HEK293 (cell line): ENCODE measurements at regions not wholly inside any gene's neighbourhood (a gene's known extent, or its start where the extent isn't known, plus 50 kb on each side); places are given as distances from the start of the nearest gene placed in this dataset.

Source experiments
- CTCF ChIA-PET: fragments of 350-600 bp; formaldehyde crosslinking; extraction: SDS; loops from one replicate; lab custom pipeline; 2021; ENCODE audit warnings: antibody characterized with exemption; lab: Yijun Ruan, JAX
- POLR2A ChIA-PET: fragments of 300-600 bp; formaldehyde crosslinking; extraction: SDS; loops from one replicate; lab custom pipeline; 2020; ENCODE audit warnings: antibody characterized with exemption, inconsistent platforms; lab: Yijun Ruan, JAX
- H3K27ac ChIP-seq: fragments of 200-500 bp; sonication (Bioruptor generic); 2 replicates; pipeline ENCODE4 v1.5.1; 2014; ENCODE audit warnings: low read depth, low read length, control low read depth, inconsistent platforms; ENCODE audit errors: extremely low read depth
- H3K36me3 ChIP-seq, 2 experiments: fragments of 200-500 bp in 1 of 2; sonication (Bioruptor generic) in 1 of 2; 1 replicate in 1 of 2; 2 replicates in 1 of 2; pipeline ENCODE4 v1.5.1; 2014 to 2017; ENCODE audit warnings: inconsistent platforms in 2 of 2, low read length in 2 of 2; ENCODE audit not compliant: control insufficient read depth in 2 of 2, insufficient read depth in 1 of 2
- H3K4me1 ChIP-seq: fragments of 200-500 bp; sonication (Bioruptor generic); 2 replicates; pipeline ENCODE4 v1.5.1; 2014; ENCODE audit warnings: mild to moderate bottlenecking, low read length, inconsistent platforms; ENCODE audit not compliant: control insufficient read depth, insufficient read depth
- H3K4me3 ChIP-seq: 2 replicates; pipeline ENCODE4 v1.5.1; 2011; ENCODE audit warnings: low read depth, mild to moderate bottlenecking, control low read depth, low read length, moderate library complexity
- H3K9me3 ChIP-seq: fragments of 200-500 bp; sonication (Bioruptor generic); 2 replicates; pipeline ENCODE4 v1.5.1; 2014; ENCODE audit warnings: low read depth, low read length, inconsistent platforms; ENCODE audit not compliant: control insufficient read depth, insufficient read depth
- BCL11A ChIP-seq: fragments of 450-650 bp; formaldehyde crosslinking; IDR thresholded peaks from 2 replicates; pipeline ENCODE4 v1.5.1; 2016; ENCODE audit warnings: low read depth, missing biosample characterization, missing genetic modification characterization
- GLIS2 ChIP-seq: fragments of 450-650 bp; formaldehyde crosslinking; IDR thresholded peaks from 2 replicates; pipeline ENCODE4 v1.5.1; 2016; ENCODE audit warnings: missing biosample characterization, missing genetic modification characterization
- KLF9 ChIP-seq: fragments of 450-650 bp; formaldehyde crosslinking; IDR thresholded peaks from 2 replicates; pipeline ENCODE4 v1.5.1; 2016; ENCODE audit warnings: missing biosample characterization, missing genetic modification characterization, low read depth
- MEIS1 ChIP-seq: sonication (generic); formaldehyde crosslinking; IDR thresholded peaks from 2 replicates; pipeline ENCODE4 v1.8.1; 2022; ENCODE audit warnings: missing genetic modification reagents, mild to moderate bottlenecking, borderline replicate concordance
- OVOL3 ChIP-seq: fragments of 450-650 bp; formaldehyde crosslinking; IDR thresholded peaks from 2 replicates; pipeline ENCODE4 v1.5.1; 2016; ENCODE audit warnings: missing biosample characterization, missing genetic modification characterization
- PRDM10 ChIP-seq: fragments of 450-650 bp; formaldehyde crosslinking; IDR thresholded peaks from 2 replicates; pipeline ENCODE4 v1.5.1; 2016; ENCODE audit warnings: missing biosample characterization, missing genetic modification characterization
- REPIN1 ChIP-seq: fragments of 450-650 bp; formaldehyde crosslinking; IDR thresholded peaks from 2 replicates; pipeline ENCODE4 v1.5.1; 2017; ENCODE audit warnings: missing biosample characterization, missing genetic modification characterization, low read depth
- SCRT2 ChIP-seq: fragments of 450-650 bp; formaldehyde crosslinking; IDR thresholded peaks from 2 replicates; pipeline ENCODE4 v1.5.1; 2016; ENCODE audit warnings: missing biosample characterization, missing genetic modification characterization
- SP7 ChIP-seq: fragments of 450-650 bp; formaldehyde crosslinking; IDR thresholded peaks from 2 replicates; pipeline ENCODE4 v1.5.1; 2016; ENCODE audit warnings: missing biosample characterization, missing genetic modification characterization
- TCF7L2 ChIP-seq: IDR thresholded peaks from 2 replicates; pipeline ENCODE4 v1.6.1; 2011; ENCODE audit warnings: low read depth, mild to moderate bottlenecking, inconsistent platforms, low read length, moderate library complexity, borderline replicate concordance
- YY2 ChIP-seq: fragments of 450-650 bp; formaldehyde crosslinking; IDR thresholded peaks from 2 replicates; pipeline ENCODE4 v1.5.1; 2016; ENCODE audit warnings: missing biosample characterization, missing genetic modification characterization
- ZBTB17 ChIP-seq: fragments of 450-650 bp; formaldehyde crosslinking; IDR thresholded peaks from 2 replicates; pipeline ENCODE4 v1.5.1; 2016; ENCODE audit warnings: missing biosample characterization, missing genetic modification characterization
- ZBTB49 ChIP-seq: fragments of 450-650 bp; formaldehyde crosslinking; IDR thresholded peaks from 2 replicates; pipeline ENCODE4 v1.5.1; 2016; ENCODE audit warnings: missing biosample characterization, missing genetic modification characterization, low read depth
- ZIC2 ChIP-seq: fragments of 450-650 bp; formaldehyde crosslinking; IDR thresholded peaks from 2 replicates; pipeline ENCODE4 v1.5.1; 2016; ENCODE audit warnings: missing biosample characterization, missing genetic modification characterization
- ZNF175 ChIP-seq: fragments of 450-650 bp; formaldehyde crosslinking; IDR thresholded peaks from 2 replicates; pipeline ENCODE4 v1.5.1; 2016; ENCODE audit warnings: missing biosample characterization, missing genetic modification characterization
- ZNF19 ChIP-seq: fragments of 450-650 bp; formaldehyde crosslinking; IDR thresholded peaks from 2 replicates; pipeline ENCODE4; 2016; ENCODE audit warnings: missing biosample characterization, missing genetic modification characterization, low read depth
- ZNF239 ChIP-seq: fragments of 450-650 bp; formaldehyde crosslinking; IDR thresholded peaks from 2 replicates; pipeline ENCODE4 v1.5.1; 2016; ENCODE audit warnings: missing biosample characterization, missing genetic modification characterization
- ZNF292 ChIP-seq: fragments of 450-650 bp; formaldehyde crosslinking; IDR thresholded peaks from 2 replicates; pipeline ENCODE4 v1.5.1; 2016; ENCODE audit warnings: low read depth, missing biosample characterization, missing genetic modification characterization, borderline replicate concordance
- ZNF423 ChIP-seq: fragments of 450-650 bp; formaldehyde crosslinking; IDR thresholded peaks from 2 replicates; pipeline ENCODE4 v1.5.1; 2016; ENCODE audit warnings: missing biosample characterization, missing genetic modification characterization
- ZNF510 ChIP-seq: fragments of 450-650 bp; formaldehyde crosslinking; IDR thresholded peaks from 2 replicates; pipeline ENCODE4 v1.5.1; 2018; ENCODE audit warnings: mild to moderate bottlenecking, missing genetic modification characterization, missing biosample characterization; ENCODE audit not compliant: insufficient replicate concordance
- ZNF514 ChIP-seq: fragments of 450-650 bp; formaldehyde crosslinking; IDR thresholded peaks from 2 replicates; pipeline ENCODE4 v1.5.1; 2016; ENCODE audit warnings: missing biosample characterization, missing genetic modification characterization

- TF ChIP-seq ZNF19 (tag by site-specific recombination) (no peak), ZNF514 (no peak)
Observed at GRCh38 chr9:21585756-21586752, 103.9 kb upstream of the IFNE start (continued).

- ChIA-PET CTCF (interaction anchor here (0.7 kb wide), 1 partner anchor 117 kb away, joined by 3 read pairs; no protein-coding TSS in a partner anchor), POLR2A (no interaction called here)
- Histone ChIP-seq H3K4me3 (no peak overlapping the region), H3K36me3 (no peaks in the 10 kb centered on the region), H3K9me3 (no peaks in the 10 kb centered on the region), H3K27ac (no peak overlapping the region), H3K4me1 (no peaks in the 10 kb centered on the region)
- TF ChIP-seq ZNF423 (tag by site-specific recombination) = peak; percentile 16; the same call in 1 of the 2 replicates
- TF ChIP-seq YY2 (tag by site-specific recombination) = no peak
- TF ChIP-seq SCRT2 (tag by site-specific recombination) = no peak
- TF ChIP-seq TCF7L2 = no peak
- TF ChIP-seq ZIC2 (tag by site-specific recombination) = peak; percentile 61; the same call in 1 of the 2 replicates
- no peak for TF ChIP-seq MEIS1 (CRISPR knock-in tag)
- TF ChIP-seq ZNF510 (tag by site-specific recombination) = no peak
- TF ChIP-seq REPIN1 = no peak
- TF ChIP-seq SP7 (tag by site-specific recombination) = peak; percentile 20; the same call in 1 of the 2 replicates
- TF ChIP-seq ZNF175 (tag by site-specific recombination) = no peak
- no peak for TF ChIP-seq BCL11A (tag by site-specific recombination)
- TF ChIP-seq OVOL3 (tag by site-specific recombination) = no peak
- TF ChIP-seq KLF9 (tag by site-specific recombination) = no peak
- TF ChIP-seq ZBTB49 (tag by site-specific recombination) = no peak
- TF ChIP-seq ZNF239 (tag by site-specific recombination) = no peak
- peak; percentile 59; the same call in 1 of the 2 replicates for TF ChIP-seq ZBTB17 (tag by site-specific recombination)
- TF ChIP-seq ZNF292 (tag by site-specific recombination) = no peak
- TF ChIP-seq PRDM10 (tag by site-specific recombination) = peak; percentile 21; the same call in 1 of the 2 replicates
- no peak for TF ChIP-seq GLIS2 (tag by site-specific recombination)
Observed at GRCh38 chr9:21589344-21590056, 107.4 kb upstream of the IFNE start.
